SK-N-SH treated with all-trans-retinoic acid at 6 μM for 48 hours (cell line): ENCODE measurements at regions not wholly inside any gene's neighbourhood (a gene's known extent, or its start where the extent isn't known, plus 50 kb on each side); places are given as distances from the start of the nearest gene placed in this dataset.
A peak's percentile ranks its signal among the peaks of the same experiment; 100 is the strongest.

Source experiments
- ATAC-seq: fragments of 200-7000 bp; cut with Tn5 transposase; 3 replicates; pipeline ENCODE4 v1.9.1; 2020; ENCODE audit warnings: mild to moderate bottlenecking, moderate library complexity
- ARNTL ChIP-seq: fragments of 450-650 bp; formaldehyde crosslinking; IDR thresholded peaks from 2 replicates; pipeline ENCODE4 v1.5.0; 2020; ENCODE audit warnings: low read depth, mild to moderate bottlenecking, moderate library complexity, borderline replicate concordance
- BACH2 ChIP-seq: fragments of 250-450 bp; sonication (Bioruptor Pico); IDR thresholded peaks from 2 replicates; pipeline ENCODE4 v1.9.0; 2021; ENCODE audit warnings: mild to moderate bottlenecking, borderline replicate concordance
- CSDC2 ChIP-seq: fragments of 250-450 bp; sonication (Bioruptor Pico); IDR thresholded peaks from 2 replicates; pipeline ENCODE4 v1.5.0; 2020; ENCODE audit warnings: mild to moderate bottlenecking, moderate library complexity
- CSRNP3 ChIP-seq: fragments of 250-450 bp; sonication (Bioruptor Pico); IDR thresholded peaks from 2 replicates; pipeline ENCODE4 v1.5.1; 2021; ENCODE audit warnings: mild to moderate bottlenecking, moderate library complexity
- ESRRG ChIP-seq: fragments of 250-450 bp; sonication (Bioruptor Pico); IDR thresholded peaks from 2 replicates; pipeline ENCODE4 v1.6.1; 2021; ENCODE audit warnings: mild to moderate bottlenecking
- GLIS3 ChIP-seq: fragments of 250-450 bp; sonication (Bioruptor Pico); IDR thresholded peaks from 2 replicates; pipeline ENCODE4 v1.5.0; 2020; ENCODE audit warnings: mild to moderate bottlenecking, moderate library complexity
- ISL1 ChIP-seq: fragments of 250-450 bp; sonication (Bioruptor Pico); IDR thresholded peaks from 2 replicates; pipeline ENCODE4 v2.1.2; 2022; ENCODE audit warnings: mild to moderate bottlenecking, moderate library complexity
- OSR1 ChIP-seq: fragments of 250-450 bp; sonication (Bioruptor Pico); IDR thresholded peaks from 2 replicates; pipeline ENCODE4 v1.8.0; 2022; ENCODE audit warnings: moderate library complexity, mild to moderate bottlenecking, inconsistent platforms
- PATZ1 ChIP-seq: fragments of 250-450 bp; sonication (Bioruptor Pico); IDR thresholded peaks from 2 replicates; pipeline ENCODE4 v1.8.0; 2020; ENCODE audit warnings: mild to moderate bottlenecking, moderate library complexity, borderline replicate concordance
- POU6F1 ChIP-seq: fragments of 250-450 bp; sonication (Bioruptor Pico); IDR thresholded peaks from 2 replicates; pipeline ENCODE4 v1.8.0; 2021; ENCODE audit warnings: low read depth, mild to moderate bottlenecking, moderate library complexity, borderline replicate concordance
- PPARA ChIP-seq: fragments of 250-450 bp; sonication (Bioruptor Pico); IDR thresholded peaks from 2 replicates; pipeline ENCODE4 v1.5.0; 2020; ENCODE audit warnings: mild to moderate bottlenecking, borderline replicate concordance
- RARB ChIP-seq: fragments of 250-450 bp; sonication (Bioruptor Pico); IDR thresholded peaks from 2 replicates; pipeline ENCODE4 v1.8.0; 2021; ENCODE audit warnings: mild to moderate bottlenecking, moderate library complexity
- SNAI2 ChIP-seq: fragments of 250-450 bp; sonication (Bioruptor Pico); IDR thresholded peaks from 2 replicates; pipeline ENCODE4 v1.5.0; 2020; ENCODE audit warnings: mild to moderate bottlenecking, moderate library complexity
- TCF4 ChIP-seq: fragments of 250-450 bp; sonication (Bioruptor Pico); IDR thresholded peaks from 2 replicates; pipeline ENCODE4 v1.8.0; 2021; ENCODE audit warnings: mild to moderate bottlenecking, moderate library complexity, borderline replicate concordance
- TOX ChIP-seq: fragments of 250-450 bp; sonication (Bioruptor Pico); IDR thresholded peaks from 2 replicates; pipeline ENCODE4 v1.8.0; 2021; ENCODE audit warnings: mild to moderate bottlenecking, moderate library complexity, borderline replicate concordance
- TSHZ2 ChIP-seq: fragments of 250-450 bp; sonication (Bioruptor Pico); IDR thresholded peaks from 2 replicates; pipeline ENCODE4 v1.5.0; 2020; ENCODE audit warnings: mild to moderate bottlenecking, moderate library complexity
- ZFP3 ChIP-seq: fragments of 250-450 bp; sonication (Bioruptor Pico); IDR thresholded peaks from 2 replicates; pipeline ENCODE4 v1.5.0; 2020; ENCODE audit warnings: mild to moderate bottlenecking, moderate library complexity
- ZFP30 ChIP-seq: fragments of 450-650 bp; formaldehyde crosslinking; IDR thresholded peaks from 2 replicates; pipeline ENCODE4 v1.5.0; 2022; ENCODE audit warnings: mild to moderate bottlenecking, moderate library complexity
- ZNF70 ChIP-seq: fragments of 450-650 bp; formaldehyde crosslinking; IDR thresholded peaks from 2 replicates; pipeline ENCODE4 v1.5.0; 2020; ENCODE audit warnings: mild to moderate bottlenecking, moderate library complexity
- ZNF8 ChIP-seq: fragments of 450-650 bp; formaldehyde crosslinking; IDR thresholded peaks from 2 replicates; pipeline ENCODE4 v1.5.0; 2020; ENCODE audit warnings: mild to moderate bottlenecking, moderate library complexity

- TF ChIP-seq TOX (CRISPR knock-in tag) (no peak), ARNTL (no peak), ISL1 (CRISPR knock-in tag) (peak; percentile 45; the same call in 1 of the 2 replicates)
- no peak for ATAC-seq
Measured at GRCh38 chr5:39520232-39520572, 95.4 kb upstream of the DAB2 start.

- no peak for ATAC-seq
- no peak for TF ChIP-seq ZNF70 (CRISPR knock-in tag)
- TF ChIP-seq CSRNP3 (CRISPR knock-in tag) = no peak
- TF ChIP-seq ARNTL = no peak
- TF ChIP-seq RARB (CRISPR knock-in tag) = no peak
- TF ChIP-seq ZFP3 (CRISPR knock-in tag) = no peak
- no peak for TF ChIP-seq PPARA (CRISPR knock-in tag)
- no peak for TF ChIP-seq OSR1 (CRISPR knock-in tag)
- no peak for TF ChIP-seq POU6F1 (CRISPR knock-in tag)
- no peak for TF ChIP-seq ZNF8 (CRISPR knock-in tag)
- no peak for TF ChIP-seq SNAI2
- no peak for TF ChIP-seq CSDC2 (CRISPR knock-in tag)
- TF ChIP-seq PATZ1 (CRISPR knock-in tag) = no peak
- no peak for TF ChIP-seq ESRRG
- TF ChIP-seq ISL1 (CRISPR knock-in tag) = no peak
- TF ChIP-seq, all 23 proteins: peak for 0
Measured at GRCh38 chr5:39519566-39520231, 94.9 kb upstream of the DAB2 start.

- ATAC-seq = no peak
- TF ChIP-seq ZNF70 (CRISPR knock-in tag) (no peak), CSDC2 (CRISPR knock-in tag) (no peak), BACH2 (no peak), TSHZ2 (CRISPR knock-in tag) (no peak), ZFP30 (no peak), POU6F1 (CRISPR knock-in tag) (no peak), TCF4 (CRISPR knock-in tag) (no peak), ZNF8 (CRISPR knock-in tag) (no peak), PPARA (CRISPR knock-in tag) (no peak), CSRNP3 (CRISPR knock-in tag) (no peak), OSR1 (CRISPR knock-in tag) (no peak), ARNTL (no peak), ESRRG (no peak), GLIS3 (CRISPR knock-in tag) (no peak)
Measured at GRCh38 chr5:39519079-39519478, 94.3 kb upstream of the DAB2 start.
